BLaER1 treated with 17β-estradiol and CSF1 and Interleukin-3, amounts not matched to agents 10 nM and 100 nM (cell line): ENCODE measurements at regions not wholly inside any gene's neighbourhood (a gene's known extent, or its start where the extent isn't known, plus 50 kb on each side); places are given as distances from the start of the nearest gene placed in this dataset.

ENCODE experiments used
- H3K27ac ChIP-seq, 11 experiments: shearing (Covaris generic); formaldehyde crosslinking; 2 replicates each; pipeline ENCODE4 v1.8.1; 2022
- H3K27me3 ChIP-seq, 11 experiments: shearing (Covaris generic); formaldehyde crosslinking; 2 replicates each; pipeline ENCODE4 v1.8.1; 2022
- H3K36me3 ChIP-seq, 11 experiments: shearing (Covaris generic); formaldehyde crosslinking; 2 replicates each; pipeline ENCODE4 v1.8.1; 2022
- H3K4me1 ChIP-seq, 10 experiments: shearing (Covaris generic); formaldehyde crosslinking; 2 replicates each; pipeline ENCODE4 v1.8.1; 2022
- H3K4me2 ChIP-seq, 11 experiments: shearing (Covaris generic); formaldehyde crosslinking; 2 replicates each; pipeline ENCODE4 v1.8.1; 2022
- H3K4me3 ChIP-seq, 10 experiments: shearing (Covaris generic); formaldehyde crosslinking; 2 replicates each; pipeline ENCODE4 v1.8.1; 2022
- H3K9ac ChIP-seq, 11 experiments: shearing (Covaris generic); formaldehyde crosslinking; 2 replicates each; pipeline ENCODE4 v1.8.1; 2022
- H3K9me3 ChIP-seq, 11 experiments: shearing (Covaris generic); formaldehyde crosslinking; replicated peaks in 1 of 11; 2 replicates each; pipeline ENCODE4 v1.8.1; 2022
- H4K20me1 ChIP-seq, 11 experiments: shearing (Covaris generic); formaldehyde crosslinking; 2 replicates each; pipeline ENCODE4 v1.8.1; 2022
- Cebpa-rat ChIP-seq, 11 experiments: shearing (Covaris generic); IDR thresholded peaks; 2 replicates each; pipeline ENCODE4 v1.8.1; 2022

DNA sequence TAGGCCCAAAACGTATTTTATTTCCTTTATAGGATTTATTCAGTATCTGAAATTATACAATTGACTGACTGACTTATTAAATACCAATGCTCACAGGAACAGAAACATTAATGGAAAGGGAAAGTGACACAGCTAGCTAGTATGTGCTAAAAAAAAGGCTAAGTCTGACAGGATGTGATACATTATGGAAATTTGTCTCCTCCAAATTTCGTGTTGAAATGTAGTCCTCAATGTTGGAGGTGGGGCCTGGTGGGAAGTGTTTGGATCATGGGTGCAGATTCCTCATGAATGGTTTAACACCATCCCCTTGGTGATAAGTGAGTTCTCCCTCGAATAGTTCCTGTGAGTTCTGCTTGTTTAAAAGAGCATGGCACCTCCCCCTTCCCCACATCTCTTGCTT is 70.6 kb upstream of the WDR75 start:
- Histone ChIP-seq H3K9ac (no peak overlapping the region), H4K20me1 (no peaks in the 10 kb centered on the region), H3K27ac (no peak overlapping the region), H3K9me3 (no peaks in the 10 kb centered on the region), H3K4me2 (no peak overlapping the region), H3K27me3 (no peaks in the 10 kb centered on the region), H3K4me1 (no peaks in the 10 kb centered on the region), H3K4me3 (no peak overlapping the region), H3K36me3 (no peaks in the 10 kb centered on the region)
- TF ChIP-seq Cebpa-rat (IDR thresholded peaks at IDR 0.05) = no peak

DNA sequence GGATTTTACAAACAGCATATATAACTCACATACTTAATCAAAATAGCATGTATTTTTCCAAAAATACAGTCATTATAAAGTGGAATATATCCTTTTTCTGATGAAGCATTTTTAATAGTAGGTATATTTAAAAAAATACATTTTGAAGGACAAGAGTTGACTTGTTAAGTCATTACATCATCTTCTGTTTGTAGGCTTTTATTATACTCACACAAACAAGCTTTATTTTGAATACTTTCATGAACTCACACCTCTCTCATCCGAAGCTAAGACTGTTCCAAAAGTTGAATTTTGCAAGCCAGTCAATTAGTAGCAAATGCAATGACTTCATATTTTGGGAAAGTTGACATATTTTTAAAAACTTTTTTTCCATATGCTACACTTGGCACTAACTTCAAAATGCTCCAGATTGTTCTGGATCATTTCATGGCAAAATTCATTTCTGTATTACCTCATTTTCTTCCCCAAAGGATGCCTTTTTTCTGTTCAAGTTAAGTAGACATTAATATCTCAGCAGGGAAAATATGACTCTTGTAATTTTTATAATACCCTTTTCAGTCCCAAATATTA is 68.5 kb upstream of the WDR75 start:
- no peaks in the 10 kb centered on the region for H3K27me3 ChIP-seq
- H3K9me3 ChIP-seq = no peaks in the 10 kb centered on the region
- no peak for TF ChIP-seq Cebpa-rat (IDR thresholded peaks at IDR 0.05)

DNA sequence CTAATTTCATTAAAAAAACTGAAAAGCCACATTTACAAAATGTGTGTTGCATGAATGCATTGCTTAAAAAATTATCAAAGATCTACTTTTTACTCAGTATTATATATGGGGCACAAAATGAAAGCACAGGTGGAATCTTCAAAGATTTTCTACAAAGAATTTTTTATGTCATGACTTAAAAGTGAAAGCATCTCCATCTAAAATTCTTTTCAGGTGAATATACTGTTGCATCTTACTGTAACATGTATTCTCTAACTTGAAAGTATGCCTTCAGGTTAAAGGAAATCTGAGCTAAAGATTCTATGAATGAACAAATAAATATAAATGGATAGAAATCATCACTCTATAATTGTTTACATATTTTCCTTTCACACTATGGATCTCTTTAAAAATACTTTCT is 66.8 kb upstream of the WDR75 start:
- Histone ChIP-seq H3K4me3 (no peak overlapping the region), H3K27me3 (no peaks in the 10 kb centered on the region), H4K20me1 (no peaks in the 10 kb centered on the region), H3K9ac (no peak overlapping the region), H3K27ac (no peak overlapping the region), H3K4me1 (no peaks in the 10 kb centered on the region), H3K9me3 (no peaks in the 10 kb centered on the region), H3K4me2 (no peak overlapping the region), H3K36me3 (no peaks in the 10 kb centered on the region)
- no peak for TF ChIP-seq Cebpa-rat (IDR thresholded peaks at IDR 0.05)

More for the DNA sequence above, 68.5 kb upstream of the WDR75 start:
- no peak overlapping the region for H3K9ac ChIP-seq
- H3K4me1 ChIP-seq = no peaks in the 10 kb centered on the region
- no peak overlapping the region for H3K4me2 ChIP-seq
- no peaks in the 10 kb centered on the region for H3K36me3 ChIP-seq
- H3K4me3 ChIP-seq = no peak overlapping the region
- no peaks in the 10 kb centered on the region for H4K20me1 ChIP-seq
- H3K27ac ChIP-seq = no peak overlapping the region

DNA sequence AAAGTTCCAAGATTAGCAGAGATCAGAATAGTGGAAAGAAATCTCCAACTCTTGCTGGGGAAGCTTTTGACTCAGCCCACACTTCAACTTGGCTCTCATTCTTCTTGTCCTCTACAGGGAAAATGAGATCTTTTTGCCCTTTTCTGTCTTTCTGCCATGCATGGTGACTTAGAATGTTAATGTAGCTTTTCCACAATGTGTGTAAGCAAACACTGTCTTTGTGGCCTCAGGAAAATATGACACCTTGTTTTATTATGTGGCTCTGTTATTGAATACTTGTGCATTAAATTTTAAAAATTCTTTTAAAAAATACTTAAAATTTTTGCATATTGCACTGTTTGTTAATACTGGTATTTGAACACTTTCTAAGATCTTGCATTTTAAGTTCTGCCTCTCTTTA is 65.4 kb upstream of the WDR75 start:
- no peaks in the 10 kb centered on the region for H4K20me1 ChIP-seq
- no peak overlapping the region for H3K27ac ChIP-seq
- H3K4me1 ChIP-seq = no peaks in the 10 kb centered on the region
- no peaks in the 10 kb centered on the region for H3K9me3 ChIP-seq
- no peaks in the 10 kb centered on the region for H3K36me3 ChIP-seq
- no peaks in the 10 kb centered on the region for H3K27me3 ChIP-seq
- H3K4me2 ChIP-seq = no peak overlapping the region
- TF ChIP-seq Cebpa-rat (IDR thresholded peaks at IDR 0.05) = no peak
- no peak overlapping the region for H3K9ac ChIP-seq
- H3K4me3 ChIP-seq = no peak overlapping the region

DNA sequence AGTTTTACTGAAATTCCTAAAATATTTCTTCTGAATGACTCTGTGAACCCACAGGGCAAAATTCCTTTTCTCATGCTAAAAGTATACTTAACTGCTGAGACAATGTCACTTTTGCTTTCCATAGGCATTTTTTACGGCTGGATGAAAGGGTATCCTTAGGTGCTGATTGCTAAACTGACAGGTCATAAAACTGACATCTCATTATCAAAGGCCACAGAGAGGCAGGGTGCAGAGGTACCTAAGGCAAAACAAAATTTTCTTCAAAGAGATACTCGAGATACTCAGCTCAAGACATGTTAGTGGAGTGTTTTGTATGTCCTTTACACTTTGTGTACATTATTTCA is 62.0 kb upstream of the WDR75 start:
- Histone ChIP-seq H3K9me3 (no peaks in the 10 kb centered on the region), H3K36me3 (no peaks in the 10 kb centered on the region), H3K4me3 (no peak overlapping the region), H4K20me1 (no peaks in the 10 kb centered on the region), H3K27ac (no peak overlapping the region), H3K9ac (no peak overlapping the region), H3K4me2 (no peak overlapping the region), H3K27me3 (no peaks in the 10 kb centered on the region), H3K4me1 (no peaks in the 10 kb centered on the region)
- TF ChIP-seq Cebpa-rat (IDR thresholded peaks at IDR 0.05) = no peak

DNA sequence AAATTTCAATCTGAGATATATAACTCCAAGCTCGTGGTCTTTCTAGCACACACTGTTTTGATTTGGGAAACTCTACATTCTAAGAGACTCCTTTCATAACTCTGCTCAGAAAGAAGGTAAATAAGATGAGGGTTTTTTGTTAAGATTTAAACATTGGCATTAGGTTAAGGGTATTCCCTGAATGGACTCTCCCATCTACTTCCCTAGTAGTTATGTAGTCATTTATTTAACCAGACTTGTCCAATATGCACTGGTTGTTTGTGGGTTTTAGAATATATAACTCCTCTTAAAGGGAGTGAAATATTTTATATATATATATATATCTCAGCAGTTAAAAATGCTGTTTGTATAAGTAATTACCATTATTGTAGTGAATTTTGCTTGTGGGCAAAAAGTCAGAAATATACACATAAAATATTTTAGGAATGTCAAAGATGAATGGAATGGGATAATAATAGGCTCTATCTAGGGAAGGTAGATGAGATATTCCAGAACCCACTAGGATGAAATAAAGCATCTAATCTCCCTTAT is 61.5 kb upstream of the WDR75 start:
- Histone ChIP-seq H3K9me3 (no peaks in the 10 kb centered on the region), H3K4me2 (no peak overlapping the region), H3K4me1 (no peaks in the 10 kb centered on the region), H3K27me3 (no peaks in the 10 kb centered on the region), H3K9ac (no peak overlapping the region), H3K27ac (no peak overlapping the region), H4K20me1 (no peaks in the 10 kb centered on the region), H3K4me3 (no peak overlapping the region), H3K36me3 (no peaks in the 10 kb centered on the region)
- TF ChIP-seq Cebpa-rat (IDR thresholded peaks at IDR 0.05) = no peak

DNA sequence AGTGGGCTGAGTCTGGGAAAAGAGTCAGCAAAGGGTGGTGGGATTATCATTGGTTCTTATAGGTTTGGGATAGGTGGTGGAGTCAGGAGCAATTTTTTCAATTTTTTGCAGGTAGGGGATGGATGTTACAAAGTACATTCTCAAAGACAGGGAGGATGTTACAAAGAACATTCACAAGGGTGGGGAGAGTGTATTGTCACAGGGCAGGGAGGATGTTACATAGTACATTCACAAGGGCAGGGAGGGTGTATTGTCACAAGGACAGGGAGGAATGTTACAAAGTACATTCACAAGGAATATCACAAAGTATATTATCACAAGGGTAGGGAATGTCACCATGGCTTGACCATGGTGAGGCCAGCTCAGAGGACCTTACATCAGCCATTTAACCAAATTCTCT is 58.6 kb upstream of the WDR75 start:
- no peaks in the 10 kb centered on the region for H3K36me3 ChIP-seq
- no peak overlapping the region for H3K4me2 ChIP-seq
- no peaks in the 10 kb centered on the region for H3K27me3 ChIP-seq
- no peak overlapping the region for H3K27ac ChIP-seq
- H3K9ac ChIP-seq = no peak overlapping the region
- H3K4me1 ChIP-seq = no peaks in the 10 kb centered on the region
- H3K9me3 ChIP-seq = peaks cover 0 to 6% (median 0%) of the 10 kb centered on the region in 11 experiments; a peak in 1 of 22 replicates
- no peak for TF ChIP-seq Cebpa-rat (IDR thresholded peaks at IDR 0.05)
- H3K4me3 ChIP-seq = no peak overlapping the region
- H4K20me1 ChIP-seq = no peaks in the 10 kb centered on the region

DNA sequence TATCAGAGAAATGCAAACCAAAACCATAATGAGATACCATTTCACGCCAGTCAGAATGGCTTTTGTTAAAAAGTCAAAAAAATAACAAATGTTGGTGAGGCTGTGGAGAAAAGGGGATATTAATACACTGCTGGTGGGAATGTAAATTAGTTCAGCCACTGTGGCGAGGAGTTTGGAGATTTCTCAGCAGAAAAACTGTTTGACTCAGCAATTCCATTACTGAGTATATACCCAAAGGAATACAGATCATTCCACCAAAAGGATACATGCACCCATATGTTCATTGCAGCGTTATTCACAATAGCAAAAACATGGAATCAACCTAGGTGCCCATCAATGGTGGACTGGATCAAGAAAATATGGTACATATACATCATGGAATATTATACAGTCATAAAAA is 54.5 kb upstream of the WDR75 start:
- H3K27ac ChIP-seq = no peak overlapping the region
- H3K9ac ChIP-seq = no peak overlapping the region
- no peaks in the 10 kb centered on the region for H3K4me1 ChIP-seq
- H3K9me3 ChIP-seq = peaks cover 0 to 6% (median 0%) of the 10 kb centered on the region in 11 experiments; a peak in 1 of 22 replicates
- no peak overlapping the region for H3K4me3 ChIP-seq
- no peaks in the 10 kb centered on the region for H3K27me3 ChIP-seq
- TF ChIP-seq Cebpa-rat (IDR thresholded peaks at IDR 0.05) = no peak
- H4K20me1 ChIP-seq = no peaks in the 10 kb centered on the region
- H3K4me2 ChIP-seq = no peak overlapping the region
- H3K36me3 ChIP-seq = no peaks in the 10 kb centered on the region

DNA sequence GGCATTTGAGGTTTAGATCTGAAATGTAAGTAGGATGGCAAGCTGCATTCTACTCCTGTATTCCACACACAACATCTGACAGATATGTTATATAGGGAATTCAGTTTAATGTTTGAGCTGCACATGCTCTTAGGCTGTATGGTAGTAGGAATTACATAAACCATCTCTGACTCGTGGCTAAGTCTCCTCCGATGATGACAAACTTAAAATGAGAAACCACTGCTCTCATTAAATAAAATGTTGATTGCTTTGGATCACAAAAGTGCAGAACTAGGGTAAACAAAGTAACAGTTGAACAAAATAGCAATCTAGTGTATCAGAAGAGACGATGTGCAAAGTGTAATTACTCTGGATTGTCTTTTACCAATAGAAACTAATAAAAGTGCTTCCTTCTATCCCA is 50.1 kb upstream of the WDR75 start:
- H3K27me3 ChIP-seq = no peaks in the 10 kb centered on the region
- H3K27ac ChIP-seq = no peak overlapping the region
- no peak for TF ChIP-seq Cebpa-rat (IDR thresholded peaks at IDR 0.05)
- H4K20me1 ChIP-seq = no peaks in the 10 kb centered on the region
- no peaks in the 10 kb centered on the region for H3K36me3 ChIP-seq
- H3K4me2 ChIP-seq = no peak overlapping the region
- no peak overlapping the region for H3K9ac ChIP-seq
- H3K9me3 ChIP-seq = peaks cover 0 to 6% (median 0%) of the 10 kb centered on the region in 11 experiments; a peak in 1 of 22 replicates
- H3K4me1 ChIP-seq = no peaks in the 10 kb centered on the region
- H3K4me3 ChIP-seq = no peak overlapping the region
